ENCODE measurements at regions not wholly inside any gene's neighbourhood (a gene's known extent, or its start where the extent isn't known, plus 50 kb on each side); places are given as distances from the start of the nearest gene placed in this dataset.

DNA sequence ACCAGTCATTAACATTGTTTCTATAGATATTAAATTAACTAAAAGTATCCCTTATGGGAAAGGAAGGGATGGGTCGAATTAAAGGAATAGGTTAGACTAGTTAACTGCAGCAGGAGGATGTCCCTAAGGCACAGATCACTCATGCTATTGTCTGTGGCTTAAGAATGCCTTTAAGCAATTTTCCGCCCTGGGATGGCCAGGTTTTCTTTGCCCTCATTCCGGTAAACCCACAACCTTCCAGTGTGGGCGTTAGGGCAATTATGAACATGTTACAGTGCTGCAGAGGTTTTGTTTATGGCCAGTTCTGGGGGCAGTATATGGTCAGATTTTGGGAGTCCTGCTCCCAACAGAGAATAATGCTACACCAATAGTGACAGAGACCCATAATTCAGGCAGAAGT is 139.3 kb upstream of the CDK13 start:
- H2AK5ac ChIP-seq (ENCODE audit: insufficient read length, low read length), result no peak overlapping the region
- H4K5ac ChIP-seq (ENCODE audit: insufficient read length, low read depth, low read length), result no peak overlapping the region
- H3K4me1 ChIP-seq (ENCODE audit: insufficient read depth, low read length), result 0 out of 2 replicates have a peak, but pooled peaks cover 2% of the 10 kb centered on the region
- H3K27me3 ChIP-seq (ENCODE audit: insufficient read depth, low read length), result no peaks in the 10 kb centered on the region
- Mint-ChIP-seq H3K27ac (no peak overlapping the region), H3K4me3 (no peak overlapping the region), H3K36me3 (ENCODE audit: insufficient read depth in 1 of 3, low read depth in 3 of 3) (no peaks in the 10 kb centered on the region; a peak in 1 of 7 replicates), H3K27me3 (ENCODE audit: low read depth) (peaks cover 5% of the 10 kb centered on the region; the same call in 1 of the 2 replicates), H3K4me1 (peaks cover 6 to 7% of the 10 kb centered on the region in 2 experiments), H3K9me3 (peaks cover 2 to 6% of the 10 kb centered on the region in 2 experiments; a peak in 2 of 5 replicates)
- H3K9ac ChIP-seq (ENCODE audit: extremely low read depth, insufficient read length, low read length), result no peak overlapping the region
- DNase-seq, result no peak
- H3K18ac ChIP-seq (ENCODE audit: insufficient read length, low read depth, low read length), result no peak overlapping the region
- no peak overlapping the region for H2BK12ac ChIP-seq (ENCODE audit: insufficient read length, low read depth, low read length)
- no peaks in the 10 kb centered on the region for H3K23me2 ChIP-seq (ENCODE audit: insufficient read length, low read depth, low read length, poor library complexity, severe bottlenecking)
- no peaks in the 10 kb centered on the region for H4K20me1 ChIP-seq (ENCODE audit: control insufficient read depth, insufficient read depth, insufficient read length)
- H3K27ac ChIP-seq (ENCODE audit: insufficient read length, low read depth, low read length), result no peak overlapping the region
- TF ChIP-seq, protein P1, sequence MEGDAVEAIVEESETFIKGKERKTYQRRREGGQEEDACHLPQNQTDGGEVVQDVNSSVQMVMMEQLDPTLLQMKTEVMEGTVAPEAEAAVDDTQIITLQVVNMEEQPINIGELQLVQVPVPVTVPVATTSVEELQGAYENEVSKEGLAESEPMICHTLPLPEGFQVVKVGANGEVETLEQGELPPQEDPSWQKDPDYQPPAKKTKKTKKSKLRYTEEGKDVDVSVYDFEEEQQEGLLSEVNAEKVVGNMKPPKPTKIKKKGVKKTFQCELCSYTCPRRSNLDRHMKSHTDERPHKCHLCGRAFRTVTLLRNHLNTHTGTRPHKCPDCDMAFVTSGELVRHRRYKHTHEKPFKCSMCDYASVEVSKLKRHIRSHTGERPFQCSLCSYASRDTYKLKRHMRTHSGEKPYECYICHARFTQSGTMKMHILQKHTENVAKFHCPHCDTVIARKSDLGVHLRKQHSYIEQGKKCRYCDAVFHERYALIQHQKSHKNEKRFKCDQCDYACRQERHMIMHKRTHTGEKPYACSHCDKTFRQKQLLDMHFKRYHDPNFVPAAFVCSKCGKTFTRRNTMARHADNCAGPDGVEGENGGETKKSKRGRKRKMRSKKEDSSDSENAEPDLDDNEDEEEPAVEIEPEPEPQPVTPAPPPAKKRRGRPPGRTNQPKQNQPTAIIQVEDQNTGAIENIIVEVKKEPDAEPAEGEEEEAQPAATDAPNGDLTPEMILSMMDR (conservative IDR thresholded peaks at IDR 0.05), result no peak
- no peak overlapping the region for H4K8ac ChIP-seq (replicated peaks; ENCODE audit: insufficient read length, low read depth, low read length)
- no peak overlapping the region for H3K4me2 ChIP-seq (ENCODE audit: insufficient read depth, insufficient read length, low read length)
- H2BK15ac ChIP-seq (ENCODE audit: low read depth, low read length), result no peak overlapping the region
- H3K56ac ChIP-seq (ENCODE audit: insufficient read length, low read depth, low read length), result no peak overlapping the region
- H3K9me3 ChIP-seq (ENCODE audit: control insufficient read depth, low read depth, low read length), result no peaks in the 10 kb centered on the region
- H2BK20ac ChIP-seq (ENCODE audit: low read depth, low read length, poor library complexity, severe bottlenecking), result no peak overlapping the region
- H3K4ac ChIP-seq (ENCODE audit: low read depth, low read length), result no peak overlapping the region
- no peaks in the 10 kb centered on the region for H3K79me2 ChIP-seq (ENCODE audit: insufficient read depth, low read length)
- no peak overlapping the region for H3K14ac ChIP-seq (ENCODE audit: insufficient read depth, low read length)
- H3T11ph ChIP-seq (ENCODE audit: low read length), result no peak overlapping the region
- H3K79me1 ChIP-seq (ENCODE audit: insufficient read depth, low read depth, low read length, poor library complexity, severe bottlenecking), result no peaks in the 10 kb centered on the region
- no peak overlapping the region for H2BK5ac ChIP-seq (ENCODE audit: insufficient read length, low read length)
- H3K23ac ChIP-seq (ENCODE audit: insufficient read length, low read depth, low read length), result no peak overlapping the region
- WGBS (ENCODE audit: extremely low coverage, insufficient read length, low lambda C conversion rate), result no CpG with 5 or more reads among the region's 4 CpGs
- no peak overlapping the region for H2AFZ ChIP-seq (ENCODE audit: low read length)
- H4K91ac ChIP-seq (ENCODE audit: insufficient read length, low read depth, low read length), result no peak overlapping the region
- H2BK120ac ChIP-seq (ENCODE audit: low read depth, low read length, poor library complexity, severe bottlenecking), result no peak overlapping the region
